GM19468 (cell line): ENCODE measurements at regions not wholly inside any gene's neighbourhood (a gene's known extent, or its start where the extent isn't known, plus 50 kb on each side); places are given as distances from the start of the nearest gene placed in this dataset.

ENCODE experiments used
- ATAC-seq: cut with Tn5 transposase; IDR thresholded peaks from one replicate; pipeline ENCODE4 v1.9.1; 2021; ENCODE audit warnings: mild to moderate bottlenecking, moderate library complexity, moderate number of reproducible peaks; ENCODE audit not compliant: unreplicated experiment; ENCODE audit errors: extremely low read depth

GRCh38 chr4:161238033-161238432 is 925.8 kb downstream of the FSTL5 start:
- ATAC-seq = no peak

DNA sequence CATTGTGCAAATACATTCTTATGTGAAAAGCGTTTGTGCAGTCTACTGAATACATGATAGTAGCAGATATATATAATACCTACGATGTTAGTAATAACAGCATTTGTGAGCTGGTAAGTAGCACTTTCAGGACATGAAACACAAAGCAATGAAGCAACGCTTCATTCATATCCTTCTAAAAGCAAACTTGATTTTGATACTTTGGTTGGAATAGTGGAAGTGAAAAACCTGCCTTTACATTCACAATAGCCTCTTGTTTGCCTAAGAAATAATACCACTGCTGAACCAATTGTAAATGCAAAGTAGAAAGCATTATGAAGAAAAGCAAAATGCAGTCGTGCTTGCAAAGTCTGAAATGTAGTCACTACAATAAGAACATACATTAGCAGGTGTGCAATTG is 926.3 kb downstream of the FSTL5 start:
- ATAC-seq = no peak

GRCh38 chr4:161225327-161225726 is 938.5 kb downstream of the FSTL5 start:
- no peak for ATAC-seq

DNA sequence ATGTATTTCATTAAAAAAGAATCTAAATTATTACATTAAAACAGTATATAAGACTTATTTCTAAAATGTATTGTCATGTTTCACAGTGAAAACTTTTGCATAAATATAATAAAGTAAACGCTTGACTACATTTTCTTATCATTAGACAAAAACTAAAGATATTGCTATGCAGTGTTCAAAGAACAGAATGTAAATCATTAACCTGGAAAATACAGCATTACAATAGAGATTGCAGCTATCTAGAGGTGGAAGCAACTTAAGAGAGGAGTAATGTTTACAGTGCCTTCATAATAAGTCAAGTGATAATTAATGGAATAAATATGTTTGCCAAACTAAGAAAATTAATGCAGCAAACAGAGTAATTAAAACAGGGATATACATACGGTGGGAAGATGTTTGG is 940.9 kb downstream of the FSTL5 start:
- ATAC-seq = no peak

DNA sequence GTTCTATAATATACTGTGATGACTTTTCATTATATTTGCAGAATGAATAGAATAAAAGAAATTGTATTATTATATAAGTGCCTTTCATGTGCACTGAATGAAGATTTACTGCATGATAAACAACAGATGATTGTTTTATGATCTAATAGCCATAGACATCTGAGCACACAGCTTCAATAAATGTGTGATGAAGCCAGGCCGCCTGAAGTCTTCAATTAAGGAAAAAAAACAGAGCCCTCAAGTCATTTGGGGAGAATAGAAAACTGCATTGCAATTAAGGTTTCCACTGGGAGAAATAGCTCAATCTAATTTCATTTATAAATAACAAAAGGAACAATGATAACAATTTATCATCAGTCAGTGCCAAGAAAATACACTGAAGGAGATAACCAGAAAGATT is 955.2 kb downstream of the FSTL5 start:
- no peak for ATAC-seq

DNA sequence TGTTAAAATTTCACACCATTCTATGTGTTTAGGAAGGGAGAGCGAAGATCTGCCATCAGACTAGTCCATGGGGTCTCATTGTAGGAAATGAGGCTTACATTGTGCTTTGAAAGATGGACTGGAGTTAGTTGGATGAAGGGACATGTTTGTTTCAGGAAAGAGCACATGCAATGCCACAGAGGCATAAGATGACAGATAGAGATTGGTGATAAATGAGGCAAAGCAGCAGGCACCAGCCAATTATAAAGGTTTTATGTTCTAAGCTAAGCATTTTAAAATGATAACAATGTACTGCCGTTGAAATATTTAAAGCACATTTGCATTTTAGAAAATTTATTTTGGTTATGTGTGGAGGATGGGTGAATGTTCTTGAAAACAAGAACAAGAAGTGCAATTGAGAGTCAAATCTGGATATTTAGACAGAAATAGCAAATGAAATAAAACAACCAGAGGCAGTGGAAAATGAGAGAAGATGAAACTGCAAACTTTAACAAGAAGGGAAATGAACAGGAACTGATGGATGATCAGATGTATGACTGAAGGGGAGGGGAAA is 957.2 kb downstream of the FSTL5 start:
- ATAC-seq = no peak

DNA sequence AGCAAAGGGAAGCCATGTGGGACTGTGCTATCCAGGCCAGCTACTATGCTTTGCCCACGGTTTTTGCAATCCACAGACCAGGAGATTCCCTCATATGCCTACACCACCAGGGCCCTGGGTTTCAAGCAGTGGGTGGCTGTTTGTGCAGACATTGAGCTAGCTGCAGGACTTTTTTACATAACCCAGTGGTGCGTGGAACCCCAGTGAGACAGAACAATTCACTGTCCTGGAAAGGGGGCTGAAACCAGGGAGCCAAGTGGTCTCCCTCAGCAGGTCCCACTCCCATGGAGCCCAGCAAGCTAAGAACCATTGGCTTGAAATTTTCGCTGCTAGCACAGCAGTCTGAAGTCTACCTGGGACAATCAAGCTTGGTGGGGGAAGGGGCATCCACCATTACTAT is 959.9 kb downstream of the FSTL5 start:
- no peak for ATAC-seq

GRCh38 chr4:161197912-161198311 is 965.9 kb downstream of the FSTL5 start:
- no peak for ATAC-seq

GRCh38 chr4:161197474-161197873 is 966.3 kb downstream of the FSTL5 start:
- ATAC-seq = no peak

DNA sequence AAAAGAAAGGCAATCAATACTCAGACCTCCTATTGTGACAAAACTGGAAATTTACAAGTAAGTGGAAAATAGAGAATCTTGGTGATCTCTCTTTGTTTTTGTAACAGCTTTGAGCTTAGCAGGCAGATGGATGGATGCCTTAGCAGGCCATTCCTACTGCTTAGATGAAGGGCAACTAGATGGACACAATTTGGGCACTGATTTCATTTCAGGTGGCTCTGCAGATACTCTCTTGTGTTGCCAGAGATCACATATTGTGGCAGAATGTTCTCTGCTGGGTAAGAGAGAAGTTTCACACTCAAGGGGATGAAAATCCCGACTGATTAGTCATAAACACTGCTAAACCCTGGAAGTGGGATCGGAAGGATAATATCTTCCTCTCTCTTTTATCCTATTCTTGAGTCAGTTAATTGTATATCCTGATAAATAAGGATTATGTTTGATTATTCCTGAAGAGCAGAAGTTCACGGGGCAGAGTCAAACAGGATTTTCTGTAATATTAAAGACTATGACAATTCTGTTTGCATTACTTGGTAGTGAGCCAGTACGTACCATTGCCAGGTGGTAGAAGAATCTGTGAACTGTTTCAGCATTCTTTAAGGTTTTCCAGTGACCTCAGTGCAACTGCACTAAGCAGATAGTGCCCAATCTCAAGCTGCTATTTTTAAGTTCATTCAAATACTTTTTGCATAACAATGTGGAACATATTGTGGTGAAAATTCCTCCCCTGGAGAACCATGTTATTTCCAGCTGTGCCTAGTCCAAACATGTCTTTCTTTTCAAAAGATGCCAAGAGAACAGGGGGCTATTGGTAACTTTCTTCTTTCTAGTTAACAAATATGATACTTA is 974.3 kb downstream of the FSTL5 start:
- no peak for ATAC-seq

DNA sequence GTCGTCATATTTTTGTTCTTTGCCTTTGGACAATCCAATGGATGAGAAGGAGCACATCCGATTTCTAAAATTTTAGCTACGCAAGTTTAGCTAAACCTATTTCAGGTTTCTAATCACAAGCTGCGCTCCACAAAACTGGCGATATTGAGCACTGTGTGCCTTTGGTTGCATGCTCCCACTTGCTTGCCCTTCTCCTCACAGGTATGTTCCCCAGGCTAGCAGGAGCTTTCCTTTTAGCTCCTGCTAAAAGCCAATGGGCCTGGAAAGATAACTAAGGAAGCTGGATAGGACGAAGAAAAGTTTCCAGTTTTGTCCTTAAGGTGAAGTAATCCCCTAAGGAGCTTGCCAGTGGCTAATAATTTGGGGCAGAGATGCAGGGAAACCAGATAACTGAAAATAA is 975.2 kb downstream of the FSTL5 start:
- no peak for ATAC-seq

- no peak for ATAC-seq
These were observed 976.2 kb downstream of the FSTL5 start for GRCh38 chr4:161187569-161187968.

GRCh38 chr4:161186750-161187149 is 977.0 kb downstream of the FSTL5 start:
- no peak for ATAC-seq

- ATAC-seq = no peak
These were observed 977.8 kb downstream of the FSTL5 start for GRCh38 chr4:161186012-161186411.

DNA sequence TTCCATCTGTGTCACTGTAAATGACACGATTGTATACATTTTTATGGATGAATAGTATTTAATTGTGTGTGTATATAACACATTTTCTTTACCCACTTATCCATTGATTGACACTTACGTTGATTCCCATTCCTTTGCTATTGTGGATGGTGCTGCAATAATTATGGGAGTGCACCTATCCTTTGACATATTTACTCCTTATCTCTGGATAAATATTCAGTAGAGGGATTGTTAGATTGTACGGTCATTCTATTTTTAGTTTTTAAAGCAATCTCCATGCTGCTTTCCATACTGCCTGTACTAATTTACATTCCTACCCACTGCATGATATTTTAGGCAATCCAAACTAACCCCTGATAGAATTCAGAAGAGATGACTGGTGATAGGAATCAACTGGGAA is 980.1 kb downstream of the FSTL5 start:
- no peak for ATAC-seq

GRCh38 chr4:161182913-161183312 is 980.9 kb downstream of the FSTL5 start:
- no peak for ATAC-seq

DNA sequence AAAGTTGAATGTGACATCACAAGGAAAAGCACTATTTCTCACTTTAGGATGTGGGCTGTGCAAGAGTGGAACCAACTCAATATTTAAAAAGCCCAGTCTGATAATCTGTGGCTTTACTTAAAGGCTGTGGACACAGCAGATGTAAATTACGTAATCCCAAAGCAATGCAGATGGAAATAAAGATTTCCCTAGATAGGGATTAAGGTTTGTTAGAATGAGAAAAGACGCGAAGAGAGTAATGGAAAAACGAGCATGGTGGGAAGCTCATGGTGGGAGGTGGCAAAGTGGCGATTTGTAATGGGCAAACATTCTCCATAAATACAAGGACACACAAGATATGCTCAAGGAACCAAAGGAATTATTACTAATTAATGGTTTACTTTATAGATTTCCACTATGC is 985.5 kb downstream of the FSTL5 start:
- no peak for ATAC-seq

DNA sequence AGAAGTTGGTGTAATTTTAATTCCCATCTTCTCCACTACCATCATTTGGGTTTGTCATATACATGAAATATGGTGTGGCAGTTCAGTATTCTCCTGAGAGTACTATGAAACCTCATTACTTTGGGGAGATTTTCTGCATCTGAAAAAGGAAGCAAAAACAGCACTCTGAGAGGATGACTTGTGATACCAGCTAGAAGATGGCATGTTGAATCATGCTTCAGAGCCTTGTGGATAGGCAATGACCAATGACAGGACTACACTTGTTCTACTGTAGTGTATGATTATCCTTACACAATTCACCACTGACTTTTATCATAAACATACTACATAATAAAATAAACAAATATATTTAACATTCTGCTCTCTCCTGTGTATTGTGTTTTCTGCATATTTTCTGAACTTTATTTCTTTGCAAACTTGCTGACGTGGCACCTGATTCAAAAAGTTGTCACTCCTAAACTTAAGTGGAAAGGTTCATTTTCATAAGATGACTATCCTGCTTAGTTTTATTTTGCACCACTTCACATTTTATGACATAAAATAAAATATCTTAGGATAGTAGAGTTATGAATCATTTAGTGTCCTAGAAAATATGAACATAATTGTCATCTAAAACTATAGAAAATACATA is 991.3 kb downstream of the FSTL5 start:
- ATAC-seq = no peak

DNA sequence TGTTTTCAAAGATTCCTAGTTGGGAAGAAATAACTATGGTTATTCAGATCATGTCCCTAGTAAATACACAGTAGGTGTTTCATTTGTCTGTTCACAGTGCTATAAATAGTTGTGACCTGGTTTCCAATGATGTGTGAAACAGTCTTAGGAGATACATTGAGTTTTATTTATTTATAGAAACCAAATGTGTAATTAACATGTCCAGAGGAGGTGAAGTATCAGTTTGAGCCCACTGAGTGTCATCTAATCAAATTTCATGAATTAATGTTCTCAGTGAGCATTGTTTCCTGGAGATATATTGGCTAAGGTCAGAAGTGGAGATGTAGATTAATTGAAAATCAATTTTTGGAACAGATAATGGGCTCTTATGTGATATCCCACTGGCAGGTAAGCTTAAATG is 996.3 kb downstream of the FSTL5 start:
- no peak for ATAC-seq

DNA sequence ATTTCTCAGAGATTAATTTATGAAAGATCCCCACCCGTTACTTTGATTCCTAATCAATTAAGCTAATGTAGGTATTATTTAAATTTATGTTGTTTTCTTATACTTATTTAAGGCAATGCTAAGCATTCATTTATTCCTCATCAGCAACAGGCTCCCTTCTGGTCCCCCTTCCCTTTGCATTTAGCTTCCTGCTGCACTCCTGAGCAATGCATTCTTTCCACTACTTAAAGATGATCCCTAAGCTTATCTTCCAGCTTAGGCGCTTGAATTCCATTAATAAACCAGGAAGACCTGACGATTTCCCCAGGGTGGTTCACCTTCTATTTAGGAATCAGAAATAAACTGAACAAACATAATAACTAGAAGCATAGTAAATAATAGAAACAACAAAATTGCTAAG is 1003.1 kb downstream of the FSTL5 start:
- ATAC-seq = no peak

DNA sequence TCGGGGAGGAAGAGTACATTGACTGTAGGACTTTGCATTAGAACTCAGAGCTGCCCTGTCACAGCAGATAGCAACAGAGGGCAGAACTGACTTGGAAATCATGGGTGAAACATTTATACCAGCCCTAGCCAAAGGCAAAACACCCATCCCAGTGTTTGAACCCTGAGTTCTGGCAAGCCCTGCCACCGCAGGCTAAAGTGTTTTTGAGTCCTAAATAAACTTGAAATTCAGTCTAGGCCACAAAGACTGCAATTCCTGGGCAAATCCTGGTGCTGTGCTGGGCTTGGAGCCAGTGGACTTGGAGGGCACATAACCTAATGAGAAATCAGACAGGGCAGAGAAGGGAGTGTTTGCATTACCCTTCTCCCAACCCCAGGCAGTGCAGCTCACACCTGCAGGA is 1015.7 kb downstream of the FSTL5 start:
- ATAC-seq = no peak

GRCh38 chr4:161143375-161143774 is 1020.4 kb downstream of the FSTL5 start:
- ATAC-seq = no peak
